GM13976 (cell line): ENCODE measurements at regions not wholly inside any gene's neighbourhood (a gene's known extent, or its start where the extent isn't known, plus 50 kb on each side); places are given as distances from the start of the nearest gene placed in this dataset.
"Not testable (repeated sequence)": the region's sequence is repeated elsewhere in the genome, so short reads cannot be mapped to it uniquely, and the experiment has no call there.

Experiments
- DNase-seq: peaks from one replicate; pipeline ENCODE4 v3.0.0; 2012; ENCODE audit warnings: low spot score
- in situ Hi-C: fragments of 300-500 bp; cut with MboI; formaldehyde crosslinking; loops from one replicate; pipeline ENCODE4 v1.12.0; 2022; ENCODE audit warnings: low sequenced_read_pairs, mixed read lengths, inconsistent platforms; ENCODE audit not compliant: unreplicated experiment
- TF ChIP-seq, protein P1 (sequence below): IDR thresholded peaks from 2 replicates; pipeline ENCODE4 v1.5.1; 2012; ENCODE audit warnings: borderline replicate concordance, mild to moderate bottlenecking; ENCODE audit not compliant: insufficient read depth; ENCODE audit errors: extremely low read depth, missing control alignments, control extremely low read depth

DNA sequence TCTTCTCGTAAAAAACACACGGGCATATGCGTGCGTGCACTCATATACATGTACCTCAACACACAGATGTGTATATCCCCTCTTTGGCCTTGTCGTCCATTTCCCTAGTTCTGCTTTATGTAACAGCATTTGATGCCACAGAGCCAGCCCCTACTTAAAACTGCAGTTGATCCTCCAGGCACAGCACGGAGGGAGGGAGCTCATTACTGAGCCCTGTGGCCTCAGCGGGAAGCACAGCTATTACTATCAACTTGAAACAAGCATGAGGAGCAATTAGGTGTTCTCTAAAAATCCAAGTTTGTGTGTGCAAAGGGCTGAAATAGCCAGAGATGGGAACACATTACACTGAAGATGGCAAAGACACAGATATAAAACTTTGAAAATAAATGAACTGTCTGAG, 580.9 kb downstream of the GLRX3 start:
- in situ Hi-C loops: no loop called here
- no peak for DNase-seq
- TF ChIP-seq, protein P1, sequence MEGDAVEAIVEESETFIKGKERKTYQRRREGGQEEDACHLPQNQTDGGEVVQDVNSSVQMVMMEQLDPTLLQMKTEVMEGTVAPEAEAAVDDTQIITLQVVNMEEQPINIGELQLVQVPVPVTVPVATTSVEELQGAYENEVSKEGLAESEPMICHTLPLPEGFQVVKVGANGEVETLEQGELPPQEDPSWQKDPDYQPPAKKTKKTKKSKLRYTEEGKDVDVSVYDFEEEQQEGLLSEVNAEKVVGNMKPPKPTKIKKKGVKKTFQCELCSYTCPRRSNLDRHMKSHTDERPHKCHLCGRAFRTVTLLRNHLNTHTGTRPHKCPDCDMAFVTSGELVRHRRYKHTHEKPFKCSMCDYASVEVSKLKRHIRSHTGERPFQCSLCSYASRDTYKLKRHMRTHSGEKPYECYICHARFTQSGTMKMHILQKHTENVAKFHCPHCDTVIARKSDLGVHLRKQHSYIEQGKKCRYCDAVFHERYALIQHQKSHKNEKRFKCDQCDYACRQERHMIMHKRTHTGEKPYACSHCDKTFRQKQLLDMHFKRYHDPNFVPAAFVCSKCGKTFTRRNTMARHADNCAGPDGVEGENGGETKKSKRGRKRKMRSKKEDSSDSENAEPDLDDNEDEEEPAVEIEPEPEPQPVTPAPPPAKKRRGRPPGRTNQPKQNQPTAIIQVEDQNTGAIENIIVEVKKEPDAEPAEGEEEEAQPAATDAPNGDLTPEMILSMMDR: no peak

DNA sequence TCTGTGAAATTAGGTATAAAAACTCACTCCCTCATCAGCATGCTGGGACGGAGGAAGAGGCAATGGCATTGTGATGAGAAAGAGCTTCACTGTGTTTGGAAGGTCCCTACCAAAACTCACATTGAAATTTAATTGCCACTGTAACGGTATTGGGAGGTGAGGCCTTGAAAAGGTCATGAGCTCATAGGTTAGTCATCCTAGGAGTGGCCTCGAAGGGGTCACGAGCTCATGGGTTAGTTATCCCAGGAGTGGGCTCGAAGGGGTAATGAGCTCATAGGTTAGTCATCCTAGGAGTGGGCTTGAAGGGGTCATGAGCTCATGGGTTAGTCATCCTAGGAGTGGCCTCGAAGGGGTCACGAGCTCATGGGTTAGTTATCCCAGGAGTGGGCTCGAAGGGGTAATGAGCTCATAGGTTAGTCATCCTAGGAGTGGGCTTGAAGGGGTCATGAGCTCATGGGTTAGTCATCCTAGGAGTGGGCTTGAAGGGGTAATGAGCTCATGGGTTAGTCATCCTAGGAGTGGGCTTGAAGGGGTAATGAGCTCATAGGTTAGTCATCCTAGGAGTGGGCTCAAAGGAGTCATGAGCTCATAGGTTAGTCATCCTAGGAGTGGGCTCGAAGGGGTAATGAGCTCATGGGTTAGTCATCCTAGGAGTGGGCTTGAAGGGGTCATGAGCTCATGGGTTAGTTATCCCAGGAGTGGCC, 582.7 kb downstream of the GLRX3 start:
- in situ Hi-C loops, DNase-seq: not testable (repeated sequence)

DNA sequence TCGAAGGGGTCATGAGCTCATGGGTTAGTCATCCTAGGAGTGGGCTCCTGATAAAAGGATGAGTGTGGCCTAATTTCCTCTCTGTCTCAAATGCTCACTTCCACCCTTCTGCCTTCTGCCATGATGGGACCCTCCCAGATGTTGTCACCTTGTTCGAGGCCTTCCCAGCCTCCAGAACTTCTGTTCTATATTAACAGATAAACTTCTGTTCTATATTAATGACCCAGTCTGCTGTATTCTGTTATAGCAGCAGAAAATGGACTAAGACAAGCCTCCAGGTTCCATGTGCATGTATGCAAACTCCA, 583.2 kb downstream of the GLRX3 start:
- no peak for DNase-seq
- in situ Hi-C loops: no loop called here
- TF ChIP-seq, protein P1: no peak

DNA sequence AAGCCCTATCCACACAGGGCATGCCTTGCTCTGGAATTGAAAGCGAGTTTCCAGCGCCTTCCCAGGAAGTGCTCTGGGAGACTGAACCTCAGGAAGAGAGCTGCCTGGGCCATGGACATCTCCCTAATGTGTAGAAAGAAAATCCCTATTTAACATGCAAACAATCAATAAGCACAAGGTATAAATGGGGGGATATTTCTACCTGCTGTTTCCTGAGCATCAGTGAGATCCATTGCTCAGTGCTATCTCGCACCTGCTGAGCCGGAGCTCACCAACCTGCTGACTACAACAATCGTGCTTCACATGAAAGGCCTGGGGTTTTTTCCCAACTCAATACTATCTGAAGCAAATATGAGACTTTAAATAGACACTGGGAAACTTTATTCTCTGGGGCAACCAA, 584.0 kb downstream of the GLRX3 start:
- no peak for DNase-seq
- in situ Hi-C loops: no loop called here
- TF ChIP-seq, protein P1: no peak

DNA sequence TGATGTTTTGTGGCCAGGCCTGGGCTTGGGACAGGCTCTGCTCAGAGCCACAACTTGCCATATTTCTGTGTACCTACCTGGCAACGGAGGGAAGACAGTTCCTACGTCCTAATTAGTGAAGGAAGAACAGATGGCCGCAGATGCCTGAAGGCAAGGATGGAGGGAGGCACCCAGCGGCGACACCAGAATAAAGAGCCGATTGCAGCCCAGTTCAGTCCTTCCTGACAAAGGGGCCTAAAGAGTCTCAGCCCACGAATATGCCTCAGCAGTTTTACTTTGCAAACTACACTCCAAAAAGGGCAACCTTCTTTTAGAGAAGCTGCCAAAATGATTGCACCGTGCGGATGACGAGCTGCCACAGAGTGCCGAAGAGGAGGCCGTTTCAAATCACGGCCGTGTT, 585.8 kb downstream of the GLRX3 start:
- TF ChIP-seq, protein P1: no peak
- no peak for DNase-seq
- in situ Hi-C loops: no loop called here

DNA sequence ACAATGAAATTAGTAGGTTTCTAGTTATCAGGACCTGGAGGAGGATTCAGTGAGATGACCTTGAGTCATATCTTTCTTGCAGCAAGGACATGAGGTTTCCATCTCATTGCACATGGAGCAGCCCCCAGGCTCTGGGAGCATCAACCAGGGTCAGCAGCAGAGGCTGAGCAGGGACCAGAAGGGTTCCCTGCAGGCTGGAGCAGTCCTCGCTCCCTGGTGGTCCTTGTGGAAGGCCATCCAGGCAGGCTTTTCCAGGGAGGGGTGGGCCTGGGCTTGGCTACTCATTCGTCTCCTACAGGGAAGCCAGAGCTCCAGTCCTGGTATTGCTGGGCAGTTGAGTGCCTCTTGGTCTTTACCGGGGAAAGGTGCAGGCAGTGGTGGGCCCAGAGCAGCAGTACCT, 587.5 kb downstream of the GLRX3 start:
- no peak for DNase-seq
- TF ChIP-seq, protein P1: no peak
- in situ Hi-C loops: no loop called here

DNA sequence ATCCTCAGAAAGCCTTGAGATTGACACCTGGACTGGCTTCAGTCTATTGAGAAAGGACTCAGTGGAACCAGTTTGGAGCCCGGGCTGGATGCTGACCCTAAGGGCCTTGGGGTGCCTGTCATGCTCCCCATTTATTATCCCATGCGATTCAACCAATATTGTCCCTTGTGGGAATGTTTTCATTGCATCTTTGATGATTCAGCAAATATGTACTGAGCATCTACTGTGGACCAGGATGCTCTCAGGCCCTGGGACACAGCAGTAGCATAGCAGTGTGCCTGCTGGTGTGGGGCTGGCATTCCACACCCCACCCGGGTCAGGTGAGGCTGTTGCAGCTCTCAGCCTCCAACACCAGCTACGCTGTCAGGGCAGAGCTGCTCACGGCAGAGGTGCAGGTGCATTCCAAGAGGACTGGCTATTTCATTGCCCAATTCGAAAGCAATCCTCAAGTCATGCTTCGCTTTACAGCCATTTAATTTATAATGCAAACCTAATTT, 586.0 kb downstream of the TCERG1L start:
- DNase-seq: no peak
- in situ Hi-C loops: no loop called here
- TF ChIP-seq, protein P1: no peak
